ENCODE measurements at regions not wholly inside any gene's neighbourhood (a gene's known extent, or its start where the extent isn't known, plus 50 kb on each side); places are given as distances from the start of the nearest gene placed in this dataset.

- SMC1A ChIA-PET (ENCODE audit: uncharacterized antibody, unreplicated experiment): no interaction called here
Measured at GRCh38 chr14:52179141-52179790, 88.2 kb upstream of the PTGDR start.

DNA sequence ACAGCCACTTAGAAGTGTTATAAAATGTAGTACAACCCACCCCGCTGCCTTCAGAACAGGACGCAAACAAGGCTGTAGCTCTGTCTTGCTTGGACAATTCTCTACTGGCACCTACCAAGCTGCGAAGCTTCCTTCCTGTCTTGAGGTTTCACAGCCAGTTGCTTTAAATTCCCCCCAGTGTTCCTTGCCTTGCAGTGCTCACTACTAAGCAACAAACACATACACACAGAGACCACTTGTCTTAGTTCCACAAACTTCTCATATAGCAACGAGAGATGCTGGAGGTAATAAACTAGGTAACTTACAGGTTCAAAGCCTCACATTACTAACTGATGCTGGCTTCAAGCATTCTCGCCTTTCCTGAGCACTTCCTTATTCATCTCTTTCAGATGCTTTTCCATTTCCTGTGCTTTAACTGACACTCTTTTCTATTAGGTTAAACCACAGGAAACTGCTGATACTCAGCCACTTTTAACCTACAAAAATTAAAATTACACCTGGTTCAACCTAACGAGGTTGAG is 91.5 kb upstream of the PTGDR start:
- Histone ChIP-seq H3K79me2 (ENCODE audit: control insufficient read depth, insufficient read depth, low read length) (no peaks in the 10 kb centered on the region), H2AFZ (ENCODE audit: control insufficient read depth, low read depth, low read length) (no peak overlapping the region), H3K27ac (ENCODE audit: control insufficient read depth, insufficient read depth) (no peak overlapping the region), H3K9me3 (replicated peaks; ENCODE audit: control insufficient read depth, insufficient read depth, low read length) (peaks cover 1% of the 10 kb centered on the region; the same call in 1 of the 3 replicates), H3K27me3 (replicated peaks in 1 of 2; ENCODE audit: control insufficient read depth in 2 of 2, insufficient read depth in 2 of 2, low read length in 1 of 2) (no peaks in the 10 kb centered on the region), H3K36me3 (ENCODE audit: control insufficient read depth in 2 of 2, insufficient read depth in 2 of 2, low read length in 1 of 2) (no peaks in the 10 kb centered on the region), H4K20me1 (ENCODE audit: control insufficient read depth, insufficient read depth) (no peaks in the 10 kb centered on the region), H3K4me3 (no peak overlapping the region), H3K9ac (ENCODE audit: control insufficient read depth, insufficient read depth, low read length) (no peak overlapping the region), H3K4me1 (ENCODE audit: control insufficient read depth, insufficient read depth, low read length) (no peaks in the 10 kb centered on the region), H3K4me2 (ENCODE audit: control insufficient read depth, insufficient read depth) (no peak overlapping the region)
- CTCF ChIA-PET: no interaction called here
- intact Hi-C loops (cut with micrococcal nuclease; ENCODE audit: unreplicated experiment) (no loop called here), in situ Hi-C loops (cut with MboI) (no loop called here)
- FAIRE-seq: no peak
- BruUV-seq (replicated peaks): no TSS peak
- peak; percentile 56 for ATAC-seq
- peak; percentile 23 for DNase-seq (ENCODE audit: low read depth, low spot score)
- RAD21 ChIA-PET (ENCODE audit: unreplicated experiment): no interaction called here
- WGBS (ENCODE audit: insufficient coverage, insufficient replicate concordance, low lambda C conversion rate, missing lambda C conversion rate): 9% methylated on average over 6 of the region's 6 CpGs
- POLR2A ChIA-PET: interaction anchor here (0.7 kb wide), 1 partner anchor 112 kb away, joined by 5 read pairs; no protein-coding TSS in a partner anchor
- SMC1A ChIA-PET (ENCODE audit: uncharacterized antibody, unreplicated experiment): no interaction called here
- TF ChIP-seq STAT3 (IDR thresholded peaks at IDR 0.05; ENCODE audit: low read depth, low read length): no peak
- no peak for TF ChIP-seq ZNF592 (IDR thresholded peaks at IDR 0.05)
- TF ChIP-seq, protein P1, sequence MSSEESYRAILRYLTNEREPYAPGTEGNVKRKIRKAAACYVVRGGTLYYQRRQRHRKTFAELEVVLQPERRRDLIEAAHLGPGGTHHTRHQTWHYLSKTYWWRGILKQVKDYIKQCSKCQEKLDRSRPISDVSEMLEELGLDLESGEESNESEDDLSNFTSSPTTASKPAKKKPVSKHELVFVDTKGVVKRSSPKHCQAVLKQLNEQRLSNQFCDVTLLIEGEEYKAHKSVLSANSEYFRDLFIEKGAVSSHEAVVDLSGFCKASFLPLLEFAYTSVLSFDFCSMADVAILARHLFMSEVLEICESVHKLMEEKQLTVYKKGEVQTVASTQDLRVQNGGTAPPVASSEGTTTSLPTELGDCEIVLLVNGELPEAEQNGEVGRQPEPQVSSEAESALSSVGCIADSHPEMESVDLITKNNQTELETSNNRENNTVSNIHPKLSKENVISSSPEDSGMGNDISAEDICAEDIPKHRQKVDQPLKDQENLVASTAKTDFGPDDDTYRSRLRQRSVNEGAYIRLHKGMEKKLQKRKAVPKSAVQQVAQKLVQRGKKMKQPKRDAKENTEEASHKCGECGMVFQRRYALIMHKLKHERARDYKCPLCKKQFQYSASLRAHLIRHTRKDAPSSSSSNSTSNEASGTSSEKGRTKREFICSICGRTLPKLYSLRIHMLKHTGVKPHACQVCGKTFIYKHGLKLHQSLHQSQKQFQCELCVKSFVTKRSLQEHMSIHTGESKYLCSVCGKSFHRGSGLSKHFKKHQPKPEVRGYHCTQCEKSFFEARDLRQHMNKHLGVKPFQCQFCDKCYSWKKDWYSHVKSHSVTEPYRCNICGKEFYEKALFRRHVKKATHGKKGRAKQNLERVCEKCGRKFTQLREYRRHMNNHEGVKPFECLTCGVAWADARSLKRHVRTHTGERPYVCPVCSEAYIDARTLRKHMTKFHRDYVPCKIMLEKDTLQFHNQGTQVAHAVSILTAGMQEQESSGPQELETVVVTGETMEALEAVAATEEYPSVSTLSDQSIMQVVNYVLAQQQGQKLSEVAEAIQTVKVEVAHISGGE (CRISPR knock-in tag; IDR thresholded peaks at IDR 0.05): no peak

More at GRCh38 chr14:52179141-52179790, 88.2 kb upstream of the PTGDR start:
- Histone ChIP-seq H3K79me2 (ENCODE audit: control insufficient read depth, insufficient read depth, low read length) (no peaks in the 10 kb centered on the region), H3K9me3 (replicated peaks; ENCODE audit: control insufficient read depth, insufficient read depth, low read length) (no peaks in the 10 kb centered on the region; the same call in 2 of the 3 replicates), H3K9ac (ENCODE audit: control insufficient read depth, insufficient read depth, low read length) (no peak overlapping the region), H2AFZ (ENCODE audit: control insufficient read depth, low read depth, low read length) (no peak overlapping the region), H3K4me3 (no peak overlapping the region), H3K4me2 (ENCODE audit: control insufficient read depth, insufficient read depth) (no peak overlapping the region), H4K20me1 (ENCODE audit: control insufficient read depth, insufficient read depth) (no peaks in the 10 kb centered on the region), H3K4me1 (ENCODE audit: control insufficient read depth, insufficient read depth, low read length) (no peaks in the 10 kb centered on the region), H3K27me3 (replicated peaks in 1 of 2; ENCODE audit: control insufficient read depth in 2 of 2, insufficient read depth in 2 of 2, low read length in 1 of 2) (no peaks in the 10 kb centered on the region), H3K36me3 (ENCODE audit: control insufficient read depth in 2 of 2, insufficient read depth in 2 of 2, low read length in 1 of 2) (no peaks in the 10 kb centered on the region), H3K27ac (ENCODE audit: control insufficient read depth, insufficient read depth) (no peak overlapping the region)
- CTCF ChIA-PET: no interaction called here
- ATAC-seq (no peak), FAIRE-seq (no peak), DNase-seq (ENCODE audit: low read depth, low spot score) (no peak)
- in situ Hi-C loops (cut with MboI): no loop called here
- POLR2A ChIA-PET: no interaction called here
- TF ChIP-seq JUNB (IDR thresholded peaks at IDR 0.05) (no peak), RELB (IDR thresholded peaks at IDR 0.05; ENCODE audit: low read depth) (no peak)
- no TSS peak for BruUV-seq (replicated peaks)
- RAD21 ChIA-PET (ENCODE audit: unreplicated experiment): no interaction called here
- intact Hi-C loops (cut with micrococcal nuclease; ENCODE audit: unreplicated experiment): no loop called here
- WGBS (ENCODE audit: insufficient coverage, insufficient replicate concordance, low lambda C conversion rate, missing lambda C conversion rate): 16% methylated on average over 6 of the region's 6 CpGs
